HG03196 (cell line): ENCODE measurements at regions not wholly inside any gene's neighbourhood (a gene's known extent, or its start where the extent isn't known, plus 50 kb on each side); places are given as distances from the start of the nearest gene placed in this dataset.

Experiments used
- ATAC-seq: cut with Tn5 transposase; IDR thresholded peaks from one replicate; pipeline ENCODE4 v1.9.1; 2021; ENCODE audit not compliant: unreplicated experiment

DNA sequence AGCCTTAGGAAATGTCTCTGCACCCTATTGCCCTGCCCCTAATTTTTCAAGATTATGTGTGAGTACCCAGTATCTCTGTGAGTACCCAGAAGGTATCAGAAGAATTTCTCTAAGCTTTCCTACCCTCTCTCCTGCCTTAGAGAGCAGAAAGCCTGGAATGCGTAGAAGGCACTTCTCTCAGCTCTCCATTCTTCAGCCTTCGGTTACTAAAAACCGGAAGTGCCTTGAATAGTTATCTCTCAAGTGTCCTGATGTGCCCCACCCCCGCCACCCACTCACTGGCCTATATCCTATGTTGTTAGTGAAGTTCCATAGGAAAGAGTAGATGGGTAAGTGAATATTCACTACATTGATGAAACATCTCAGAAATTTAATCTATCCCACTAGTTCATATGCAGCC, 210.7 kb upstream of the CDH10 start:
- ATAC-seq, result no peak

DNA sequence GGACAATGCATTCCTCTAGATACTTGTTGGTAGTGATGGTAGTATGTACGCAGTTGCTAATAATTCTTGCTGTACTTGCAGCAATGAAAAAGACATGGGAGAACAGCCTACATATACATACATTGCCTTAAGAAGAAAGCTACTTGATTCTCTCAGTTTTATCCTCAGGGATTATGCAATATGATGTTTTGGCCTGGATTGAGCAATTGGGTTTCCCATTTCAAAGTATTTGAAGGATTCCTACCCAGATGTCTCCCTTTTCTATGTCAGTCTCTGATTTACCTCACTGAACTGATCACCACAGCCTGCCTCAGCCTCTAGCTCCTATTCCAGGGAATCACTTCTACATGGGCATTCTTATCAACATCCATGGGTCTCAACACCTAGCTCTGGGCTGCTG, 210.1 kb upstream of the CDH10 start:
- ATAC-seq, result no peak

DNA sequence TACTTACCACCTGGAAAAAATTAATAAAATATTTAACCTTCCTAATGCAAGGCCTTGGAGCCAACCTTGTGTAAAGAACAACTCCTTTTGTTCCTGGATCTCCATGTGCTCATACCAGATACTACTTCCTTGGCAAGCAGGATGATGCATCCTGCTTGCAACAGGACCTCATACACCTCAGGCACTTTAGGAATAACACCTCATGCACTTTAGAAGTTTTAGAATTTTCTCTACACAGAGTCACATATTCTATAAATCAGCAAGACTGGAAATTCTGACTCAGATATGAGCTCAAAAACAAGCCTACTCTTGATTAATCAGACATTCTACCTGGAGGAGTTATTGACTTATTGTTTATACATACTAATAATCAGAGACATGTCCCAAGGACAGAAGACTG, 209.6 kb upstream of the CDH10 start:
- ATAC-seq, result no peak

DNA sequence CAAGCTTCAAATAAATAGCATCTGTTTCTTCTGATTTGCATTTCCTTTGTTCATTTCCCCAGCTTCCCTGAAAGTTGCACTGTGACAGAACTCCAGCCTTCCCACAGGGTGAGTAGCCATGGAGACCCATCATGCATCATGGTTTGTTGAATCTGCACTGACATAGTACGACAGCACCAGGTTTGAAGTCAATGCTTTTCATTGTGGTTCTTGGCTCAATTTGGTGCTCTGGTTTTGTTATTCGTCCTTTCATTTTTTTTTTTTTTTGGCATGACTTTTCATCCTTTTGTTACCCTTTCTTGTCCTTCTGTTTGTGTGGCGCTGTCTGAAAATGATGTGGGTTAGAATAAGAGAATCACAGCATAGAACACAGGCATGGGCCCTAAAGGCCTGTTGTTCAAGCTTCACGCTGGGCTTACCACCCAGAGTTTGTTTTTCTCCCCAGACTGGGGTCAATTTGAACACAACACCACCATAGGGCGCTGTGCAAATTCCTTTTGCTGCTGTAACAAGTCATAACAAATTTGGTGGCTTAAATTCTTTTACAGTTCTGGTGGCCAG, 206.2 kb upstream of the CDH10 start:
- ATAC-seq, result no peak

DNA sequence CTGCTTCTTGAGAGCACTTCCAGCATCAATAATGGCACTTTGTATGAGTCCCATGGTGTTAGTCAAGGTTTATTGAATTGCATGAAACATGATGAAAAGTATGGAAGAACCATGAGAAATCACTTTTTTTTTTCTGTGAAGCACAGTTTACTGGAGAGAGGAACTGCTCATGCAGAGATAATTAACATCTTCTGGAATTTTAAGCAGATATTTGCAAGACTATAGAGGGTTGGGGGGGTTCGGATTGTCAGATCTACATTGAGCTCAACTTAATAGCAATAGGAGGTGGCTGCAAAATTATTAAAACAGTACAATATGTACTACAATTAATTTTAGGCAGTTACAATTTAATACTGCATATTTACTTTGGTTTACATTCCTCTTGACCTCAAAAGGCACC, 204.4 kb upstream of the CDH10 start:
- no peak for ATAC-seq

DNA sequence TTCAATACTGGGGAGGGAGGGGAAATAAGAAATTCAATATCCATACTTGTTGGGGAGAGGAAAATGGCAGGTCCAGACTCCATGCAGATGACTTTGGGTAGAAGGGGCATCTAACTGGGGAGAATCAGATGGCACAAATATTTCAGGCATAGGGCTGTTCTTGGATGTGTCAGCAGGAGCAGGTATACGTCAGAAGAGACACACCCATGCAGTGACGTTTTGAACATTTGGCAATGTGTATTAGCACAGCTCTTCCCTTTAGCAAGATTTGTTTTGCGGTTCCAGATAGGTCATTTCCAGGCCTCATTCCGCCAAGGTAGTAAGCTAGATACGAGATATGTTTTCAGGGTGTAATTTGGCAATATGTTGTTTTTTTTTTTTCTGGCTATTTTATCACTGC, 187.2 kb upstream of the CDH10 start:
- ATAC-seq, result no peak

DNA sequence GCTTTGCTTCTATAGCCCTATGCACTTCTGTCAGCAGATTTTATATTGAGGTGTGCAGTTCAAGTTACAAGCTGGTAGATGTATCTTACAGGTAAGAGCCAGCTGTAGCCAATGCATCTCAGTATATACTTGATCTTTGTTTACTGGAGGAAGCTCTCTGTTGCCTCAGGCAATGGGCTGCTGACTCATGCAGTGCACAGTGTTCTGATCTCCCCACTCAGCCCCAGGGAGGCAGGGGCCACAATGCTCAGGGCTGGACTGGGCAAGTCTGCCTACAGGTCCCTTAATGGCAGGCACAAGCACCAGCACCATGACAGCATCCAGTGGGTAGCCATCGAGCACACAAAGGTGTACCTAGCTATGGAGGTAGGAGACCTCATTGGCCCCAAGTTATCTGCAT, 178.8 kb upstream of the CDH10 start:
- ATAC-seq, result no peak

DNA sequence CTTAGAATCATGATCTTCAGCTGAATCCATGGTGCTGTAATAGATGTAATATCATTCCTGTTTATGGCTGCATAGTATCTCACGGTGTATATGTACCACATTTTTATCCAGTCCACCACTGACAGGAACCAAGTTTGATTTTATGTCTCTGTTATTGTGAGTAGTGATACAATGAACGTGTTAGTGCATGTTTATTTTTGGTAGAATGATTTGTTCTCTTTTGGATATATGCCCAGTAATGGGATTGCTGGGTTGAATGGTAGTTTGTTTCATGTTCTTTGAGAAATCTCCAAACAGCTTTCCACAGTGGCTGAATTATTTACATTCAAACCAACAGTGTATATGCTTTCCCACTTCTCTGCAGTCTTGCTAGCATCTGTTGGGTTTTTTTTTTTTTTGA, 175.1 kb upstream of the CDH10 start:
- ATAC-seq, result no peak

DNA sequence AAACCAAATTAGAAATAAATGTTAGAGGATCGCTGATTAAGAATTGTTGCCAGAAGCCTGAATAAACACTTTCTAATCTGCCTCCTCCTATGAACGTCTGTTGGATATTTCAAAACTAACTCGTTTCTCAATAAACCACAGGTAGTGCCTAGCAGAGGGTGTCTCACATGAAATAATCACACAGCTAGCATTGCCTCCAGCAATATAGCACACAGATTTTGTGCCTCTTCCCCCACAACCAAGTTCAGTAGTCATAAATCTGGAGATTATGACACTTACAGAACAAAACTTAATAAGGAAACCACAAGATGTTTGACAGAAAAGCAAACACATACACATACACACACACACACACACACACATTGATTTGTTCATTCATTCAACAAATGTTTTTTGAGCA, 173.2 kb upstream of the CDH10 start:
- ATAC-seq, result no peak

DNA sequence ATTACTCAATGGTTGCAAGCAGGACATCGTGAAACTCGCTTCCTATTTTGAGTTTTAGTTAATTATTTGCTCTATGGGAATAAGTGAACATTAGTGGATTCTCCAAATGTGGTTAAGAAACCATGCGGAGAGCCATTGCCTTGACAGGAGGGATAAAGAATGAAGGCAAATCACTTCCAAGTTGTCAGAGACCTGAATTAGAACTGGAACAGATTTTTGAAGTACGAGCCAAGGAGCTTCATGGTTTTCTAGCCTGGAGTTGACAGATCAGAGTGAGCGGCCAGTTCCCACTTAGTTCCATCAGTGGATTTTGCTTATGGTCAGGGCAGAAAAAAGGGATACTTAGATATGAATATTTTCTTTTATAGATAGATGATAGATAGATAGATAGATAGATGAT, 171.4 kb upstream of the CDH10 start:
- ATAC-seq, result no peak

DNA sequence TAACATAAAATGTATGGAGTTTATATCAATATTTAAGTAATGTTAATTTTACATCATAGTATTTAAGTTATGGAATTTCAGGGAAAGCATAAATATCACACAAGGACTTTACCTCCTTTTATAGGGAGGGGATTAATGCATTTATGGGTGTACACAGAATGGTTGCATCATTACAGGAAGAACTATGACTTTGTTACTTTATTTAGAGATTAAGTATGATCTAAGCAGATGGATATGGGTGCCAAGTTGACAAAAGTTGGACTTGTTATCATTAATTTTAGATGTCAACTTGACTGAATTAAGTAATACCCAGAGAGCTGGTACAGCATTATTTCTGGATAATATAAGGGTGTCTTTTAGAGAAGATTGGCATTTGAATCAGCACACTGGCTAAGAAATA, 160.5 kb upstream of the CDH10 start:
- no peak for ATAC-seq

DNA sequence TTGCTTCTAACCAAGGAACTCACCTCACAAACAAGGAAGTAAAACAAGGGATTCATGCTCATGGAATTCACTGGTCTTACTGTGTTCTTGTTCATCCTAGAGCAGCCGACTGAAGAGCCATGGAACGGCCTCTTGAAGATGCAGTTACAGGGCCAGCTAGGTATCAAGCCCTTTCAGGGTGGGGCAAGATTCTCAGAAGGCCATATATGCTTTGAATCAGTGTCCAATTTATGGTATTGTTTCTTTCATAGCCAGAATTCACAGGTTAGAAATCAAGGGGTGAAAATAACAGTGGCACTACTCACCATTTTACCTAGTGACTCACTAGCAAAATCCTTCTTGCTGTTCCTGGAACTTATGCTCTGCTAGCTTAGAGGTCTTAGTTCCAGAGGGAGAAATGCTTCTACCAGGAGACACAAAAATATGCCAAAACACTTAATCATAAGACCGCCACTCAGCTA, 159.5 kb upstream of the CDH10 start:
- ATAC-seq, result no peak

DNA sequence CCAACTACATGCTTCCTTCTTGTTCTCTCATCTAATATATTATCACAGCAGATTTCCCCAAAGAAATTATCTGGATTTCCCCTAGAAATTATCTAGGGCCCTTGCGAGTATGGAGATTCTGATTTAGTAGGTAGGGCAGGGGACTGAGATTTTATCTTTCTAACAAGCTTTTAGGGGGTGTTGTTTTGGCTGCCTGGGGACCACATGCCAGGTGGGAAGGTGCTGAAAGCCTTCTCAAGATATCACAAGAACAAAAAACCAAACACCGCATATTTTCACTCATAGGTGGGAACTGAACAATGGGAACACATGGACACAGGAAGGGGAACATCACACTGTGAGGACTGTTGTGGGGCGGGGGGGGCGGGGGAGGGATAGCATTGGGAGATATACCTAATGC, 146.5 kb upstream of the CDH10 start:
- no peak for ATAC-seq

DNA sequence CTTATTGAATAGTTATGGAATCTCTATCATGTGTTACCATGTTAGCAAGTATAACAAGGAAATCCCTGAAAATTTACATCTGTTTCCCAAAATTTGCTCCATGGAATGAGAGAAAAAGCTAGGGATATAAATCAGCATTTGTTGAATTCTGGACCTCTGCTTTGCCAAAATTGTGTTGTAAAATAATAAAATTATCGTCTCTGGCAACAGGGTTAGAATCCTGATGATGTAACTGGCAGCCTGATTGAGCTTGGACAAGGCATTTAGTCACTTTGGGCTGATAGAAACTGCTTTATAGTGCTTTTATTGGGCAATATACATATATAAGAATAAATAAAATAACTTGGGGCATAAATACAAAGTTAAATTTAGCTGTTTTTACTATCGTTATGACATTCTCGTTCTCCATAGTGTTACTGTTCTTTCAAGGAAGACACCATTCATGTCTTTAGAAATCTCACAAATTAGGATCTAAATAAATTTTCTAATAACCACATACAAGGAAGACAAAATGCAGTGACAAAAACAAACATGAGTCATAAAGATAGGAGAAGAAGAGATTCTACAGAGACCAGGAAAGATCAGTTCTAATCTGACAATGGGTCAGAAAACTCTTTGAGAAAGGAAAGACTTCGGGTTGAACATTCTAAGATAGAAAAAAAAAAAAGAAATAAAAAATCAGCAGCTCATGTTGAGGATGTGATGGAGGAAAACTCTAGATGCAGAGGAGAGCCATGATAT, 145.0 kb upstream of the CDH10 start:
- no peak for ATAC-seq

DNA sequence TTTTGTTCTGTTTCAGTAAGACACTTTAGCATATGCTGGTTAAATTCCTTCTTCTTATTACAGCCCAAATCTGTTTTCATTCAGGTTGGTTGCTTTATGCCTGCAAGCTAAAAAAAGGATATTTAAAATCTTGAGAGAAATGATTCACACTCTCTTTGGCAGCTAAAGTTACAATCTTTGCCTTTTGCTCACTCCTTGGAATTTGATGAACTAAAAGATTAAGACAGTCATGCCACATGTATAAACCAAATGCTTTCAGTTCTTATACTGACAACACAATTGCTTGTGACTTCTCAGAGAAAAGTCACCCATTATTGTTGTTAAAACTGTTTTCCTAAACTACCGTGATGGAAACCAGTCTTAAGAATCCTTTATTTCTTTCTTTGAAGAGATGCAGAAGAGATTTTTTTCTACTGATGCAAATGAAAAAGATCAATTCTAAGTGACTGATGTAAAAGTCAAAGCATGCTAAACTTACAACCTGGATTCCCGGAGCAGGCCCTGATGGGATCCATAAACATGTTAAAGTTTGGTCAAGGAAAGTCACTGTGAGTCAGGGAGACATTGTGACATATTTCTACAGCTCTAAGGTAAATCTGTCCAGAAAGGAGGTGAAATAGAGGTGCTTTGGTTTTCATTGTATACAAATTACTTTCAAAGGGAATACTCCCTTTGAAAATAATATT, 144.2 kb upstream of the CDH10 start:
- no peak for ATAC-seq

DNA sequence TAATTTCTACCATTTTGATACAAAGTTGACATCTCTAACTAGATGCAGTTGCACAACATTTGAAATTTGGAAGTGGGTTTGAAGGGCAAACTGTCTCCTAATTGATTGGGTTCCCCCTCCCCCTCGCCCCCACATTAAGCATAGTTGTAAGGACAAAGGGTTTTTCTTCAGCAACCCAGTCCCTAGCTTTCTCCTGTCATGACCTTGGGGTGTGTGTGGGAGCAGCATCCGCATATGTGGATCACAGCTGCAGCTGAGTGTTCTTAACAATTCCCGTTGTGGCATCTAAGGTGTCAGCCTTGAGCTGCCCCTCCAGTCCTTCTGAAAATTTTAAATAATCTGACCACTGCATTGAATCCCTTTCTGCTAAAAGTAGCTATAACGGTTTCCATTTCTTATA, 141.3 kb upstream of the CDH10 start:
- no peak for ATAC-seq

DNA sequence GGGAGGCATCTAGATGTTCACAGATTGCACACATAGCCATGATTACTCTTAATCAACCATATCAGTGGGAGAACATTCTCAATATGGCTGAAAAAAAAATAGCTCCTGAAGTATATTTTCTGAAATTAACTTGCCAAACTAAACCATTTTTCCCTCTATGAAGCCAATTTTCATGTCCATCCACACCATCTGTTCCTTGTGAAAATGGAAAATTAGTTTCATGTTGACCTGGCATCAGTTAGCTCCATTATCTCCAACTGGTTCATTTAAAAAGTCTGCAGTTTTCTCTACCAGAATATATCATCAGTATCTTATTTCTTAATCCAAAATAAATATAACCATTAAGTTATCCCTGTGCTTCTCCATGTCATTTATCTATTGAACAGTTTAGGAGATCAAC, 138.8 kb upstream of the CDH10 start:
- no peak for ATAC-seq

DNA sequence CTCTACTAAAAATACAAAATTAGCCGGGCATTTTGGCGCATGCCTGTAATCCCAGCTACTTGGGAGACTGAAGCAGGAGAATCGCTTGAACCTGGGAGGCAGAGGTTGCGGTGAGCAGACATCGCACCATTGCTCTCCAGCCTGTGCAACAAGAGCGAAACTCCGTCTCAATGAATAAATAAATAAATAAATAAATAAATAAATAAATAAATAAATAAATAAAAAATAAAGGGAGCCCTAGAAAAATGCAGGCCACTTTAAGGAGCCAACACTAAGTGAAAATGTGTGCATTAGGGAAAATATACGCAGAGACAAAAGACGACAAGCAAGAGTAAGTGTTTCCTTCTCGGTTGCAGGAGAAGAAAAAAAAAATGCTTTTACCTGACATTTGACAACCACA, 132.6 kb upstream of the CDH10 start:
- ATAC-seq, result no peak

DNA sequence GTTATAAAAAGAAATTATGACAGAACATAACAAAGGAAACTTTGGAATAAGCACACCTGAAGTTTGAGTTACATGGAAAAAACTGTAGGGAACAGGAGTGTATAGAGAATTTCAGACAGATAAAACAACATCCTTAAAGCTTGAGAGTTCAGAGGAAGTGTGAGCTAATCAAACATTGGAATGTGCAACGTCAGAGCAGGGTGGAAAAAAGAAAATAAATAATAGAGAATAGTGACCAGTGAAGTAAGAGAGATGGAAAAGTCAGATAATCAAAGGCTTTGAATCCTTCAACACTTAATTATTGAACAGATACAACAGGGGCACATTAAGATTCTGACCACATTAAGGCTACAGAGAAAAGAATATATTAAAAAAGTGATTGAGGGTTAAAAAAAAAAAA, 128.5 kb upstream of the CDH10 start:
- ATAC-seq, result no peak

DNA sequence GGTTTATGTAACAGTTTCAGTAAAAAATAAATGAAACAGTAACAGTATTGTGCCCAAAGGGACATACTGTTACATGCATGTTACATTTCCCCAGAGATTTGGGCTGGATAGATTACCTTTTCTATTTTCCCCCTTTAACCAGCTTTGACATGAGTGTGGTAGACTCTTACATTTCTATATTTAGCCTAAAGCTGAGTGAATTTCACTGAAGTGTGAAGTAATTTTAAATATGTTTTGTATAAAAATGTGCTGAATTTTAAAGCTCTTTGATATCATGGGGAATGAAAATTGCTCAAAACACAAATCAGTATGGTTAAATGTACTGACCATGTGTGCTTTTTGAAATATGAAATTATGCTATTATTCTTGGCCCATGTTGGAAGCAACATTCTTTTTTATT, 122.3 kb upstream of the CDH10 start:
- no peak for ATAC-seq

DNA sequence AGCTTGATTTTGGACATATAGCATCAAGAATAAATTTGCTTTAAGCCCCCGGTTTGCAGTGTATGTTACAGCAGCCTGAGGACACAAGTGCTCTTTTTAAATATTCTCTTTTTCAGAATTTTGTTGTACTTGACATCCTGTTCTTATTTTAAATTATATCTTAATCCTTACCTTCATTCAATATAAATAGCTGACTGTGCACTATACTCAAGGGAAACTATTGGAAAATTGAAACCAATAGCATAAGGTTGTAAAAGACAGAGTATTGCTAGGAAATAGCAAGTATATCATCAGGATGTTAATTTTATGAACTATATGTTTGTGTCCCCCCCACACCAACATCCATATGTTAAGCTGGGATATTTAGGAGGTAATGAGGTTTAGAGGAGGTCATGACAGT, 120.4 kb upstream of the CDH10 start:
- ATAC-seq, result no peak

DNA sequence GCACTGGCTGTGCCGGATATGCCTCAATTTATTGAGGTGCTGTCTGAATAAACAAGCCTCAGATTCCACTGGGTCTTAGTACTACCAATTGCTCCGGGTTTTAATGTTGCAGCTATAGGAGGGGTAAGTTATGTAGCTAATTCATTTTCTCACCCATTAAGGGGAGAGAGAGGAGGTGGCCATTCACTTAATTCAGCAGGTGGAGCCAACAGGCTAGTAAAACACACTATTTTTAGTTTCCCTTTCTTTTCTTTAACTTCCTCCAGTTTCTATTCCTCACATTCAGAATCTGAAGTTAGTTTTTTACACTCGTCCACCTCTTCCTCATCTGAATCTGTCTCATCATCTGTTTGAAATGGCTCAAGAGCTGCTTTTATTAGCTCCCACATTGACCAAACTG, 105.6 kb upstream of the CDH10 start:
- no peak for ATAC-seq

DNA sequence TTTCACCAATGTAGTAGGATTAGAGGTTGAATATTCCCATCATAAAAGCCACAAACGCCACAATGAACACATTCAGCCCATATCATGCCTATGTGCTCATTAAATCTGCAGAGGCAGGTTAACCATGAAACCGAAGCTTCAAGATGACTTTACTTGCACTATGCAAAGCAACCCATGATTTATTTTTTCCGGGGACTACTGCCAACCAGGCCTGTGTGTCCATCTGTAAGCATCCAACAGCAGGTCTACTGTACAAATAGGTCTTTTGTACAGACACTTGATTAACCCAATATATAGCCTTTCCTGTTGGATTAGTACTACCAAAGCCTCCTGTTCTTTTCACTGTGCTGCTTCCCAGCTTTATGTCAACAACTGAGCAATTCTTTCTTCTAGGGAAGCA, 104.9 kb upstream of the CDH10 start:
- ATAC-seq, result no peak
